HG02840 (cell line): ENCODE measurements at regions not wholly inside any gene's neighbourhood (a gene's known extent, or its start where the extent isn't known, plus 50 kb on each side); places are given as distances from the start of the nearest gene placed in this dataset.

Source experiments
- ATAC-seq: cut with Tn5 transposase; IDR thresholded peaks from one replicate; pipeline ENCODE4 v1.9.1; 2021; ENCODE audit warnings: mild to moderate bottlenecking, moderate library complexity, moderate number of reproducible peaks; ENCODE audit not compliant: unreplicated experiment, low FRiP score

DNA sequence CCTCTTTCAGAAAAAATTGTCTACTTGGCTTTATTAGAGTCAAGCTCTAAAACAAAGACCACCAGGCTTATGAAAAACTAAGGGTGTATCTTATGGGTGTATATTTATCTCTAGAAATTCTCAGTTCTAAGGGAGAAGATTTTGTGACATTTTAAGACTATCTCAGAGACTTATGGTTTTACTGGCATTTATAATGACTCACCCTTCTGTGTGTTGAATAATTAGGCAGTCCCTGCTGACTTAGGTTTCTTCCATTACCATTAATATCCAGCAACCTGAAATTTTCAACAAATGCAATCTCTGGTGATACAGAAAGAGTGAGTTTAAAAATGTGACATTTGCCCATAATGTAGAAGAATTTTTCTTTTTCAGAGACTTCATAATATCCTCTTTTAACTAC, 1015.0 kb upstream of the AGA start:
- ATAC-seq, result no peak

DNA sequence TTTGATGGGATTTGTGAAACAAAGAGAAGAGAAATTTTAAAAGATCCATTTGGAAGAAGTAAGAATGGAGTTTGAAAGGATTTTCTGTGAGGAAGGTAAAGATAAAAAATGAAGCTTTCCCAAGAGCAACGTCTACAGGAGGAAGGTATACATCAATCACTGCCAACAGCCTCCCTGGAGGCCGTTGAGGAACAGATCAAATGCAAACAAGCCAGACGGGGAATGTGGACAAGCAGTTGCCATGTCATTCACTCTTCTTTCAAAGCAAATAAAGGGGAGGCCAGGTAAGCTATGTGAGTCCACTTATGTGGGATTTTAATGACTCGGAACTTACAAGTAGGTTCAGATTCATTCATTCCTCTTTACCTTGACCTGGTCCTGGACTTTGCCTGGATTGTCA, 1020.5 kb upstream of the AGA start:
- ATAC-seq, result no peak

DNA sequence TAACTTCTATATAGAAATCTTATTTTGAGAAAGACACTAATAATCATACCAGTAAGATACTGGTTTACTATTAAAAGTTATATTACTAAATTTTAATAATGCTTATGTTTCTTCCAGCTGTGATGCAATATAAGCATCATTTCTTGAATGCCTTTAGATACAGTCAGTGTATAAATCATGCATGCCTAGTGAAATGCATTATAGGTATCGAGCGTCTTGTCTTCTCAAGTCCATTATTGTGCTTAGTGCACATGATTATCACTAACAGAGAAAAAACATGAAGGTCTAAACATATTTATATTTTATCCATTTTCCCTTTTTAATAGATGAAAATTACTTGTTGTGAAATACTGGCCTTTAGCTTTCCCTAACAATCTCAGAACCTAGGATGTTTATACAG, 1021.5 kb upstream of the AGA start:
- no peak for ATAC-seq

DNA sequence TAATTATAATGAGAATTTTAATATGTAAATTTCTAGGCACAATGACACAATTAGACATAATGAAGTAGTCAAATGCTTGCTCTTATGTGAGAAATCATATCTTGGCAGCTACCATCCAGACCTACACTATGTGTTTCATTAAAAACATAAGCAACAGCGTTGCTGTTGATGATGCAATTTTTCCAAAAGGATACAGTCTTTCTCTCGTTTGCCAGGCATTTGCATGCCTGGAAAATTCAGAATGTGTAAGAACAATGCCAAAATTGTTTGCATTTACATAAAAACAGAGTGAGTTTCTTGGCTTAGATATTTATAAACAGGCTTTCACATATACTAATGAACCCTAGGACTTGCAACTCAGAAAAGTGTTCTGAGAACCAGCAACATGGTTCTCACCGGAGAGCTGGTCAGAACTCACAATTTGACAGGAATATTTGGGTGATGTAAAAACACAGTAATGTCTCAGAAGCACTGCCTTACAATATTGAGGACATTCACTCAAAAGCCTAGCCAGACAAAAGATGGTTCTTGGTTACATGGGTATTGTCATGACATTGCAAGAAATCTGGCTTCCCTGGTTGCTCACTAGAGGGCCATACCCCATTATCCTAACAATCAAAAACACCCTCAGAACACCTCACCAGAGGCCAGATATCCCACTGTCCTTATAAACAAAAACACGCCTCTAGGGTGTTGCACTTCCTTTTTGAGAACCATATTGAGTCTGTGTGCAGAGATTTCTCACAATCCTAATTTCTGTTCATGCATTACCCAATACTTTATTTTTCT, 1029.0 kb upstream of the AGA start:
- ATAC-seq, result no peak

DNA sequence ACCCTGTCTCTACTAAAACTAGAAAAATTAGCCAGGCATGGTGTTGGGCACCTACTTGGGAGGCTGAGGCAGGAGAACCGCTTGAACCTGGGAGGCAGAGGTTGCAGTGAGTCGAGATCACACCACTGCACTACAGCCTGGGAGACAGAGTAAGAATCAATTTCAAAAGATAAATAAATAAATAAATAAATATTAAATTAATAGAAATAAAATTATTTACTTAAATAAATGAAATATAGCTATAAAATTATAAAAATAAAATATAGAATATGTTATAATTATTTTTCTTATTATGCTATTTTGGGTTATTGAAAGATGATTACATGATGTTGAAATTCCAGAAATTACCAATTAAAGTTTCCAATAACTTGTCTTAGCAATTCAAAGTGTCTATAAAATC, 1029.8 kb upstream of the AGA start:
- no peak for ATAC-seq

DNA sequence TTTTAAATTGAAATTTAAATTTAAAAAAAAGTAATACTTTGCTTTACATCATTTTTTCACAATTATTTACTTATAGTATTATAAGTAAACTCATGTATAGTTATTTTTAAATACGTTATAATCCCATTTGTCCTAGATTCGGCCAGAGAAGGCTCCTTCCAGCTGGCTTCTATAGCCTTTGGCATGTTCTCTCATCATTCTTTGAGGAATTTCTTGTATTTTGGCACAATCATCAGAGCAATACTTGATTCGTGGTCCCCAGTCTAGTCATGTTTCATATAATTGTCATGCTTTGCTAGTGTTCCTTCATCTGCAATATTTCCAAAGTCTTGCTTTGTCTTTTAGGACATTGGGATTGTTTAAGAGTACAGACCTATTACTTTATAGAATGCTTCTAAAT, 1037.9 kb upstream of the AGA start:
- no peak for ATAC-seq

DNA sequence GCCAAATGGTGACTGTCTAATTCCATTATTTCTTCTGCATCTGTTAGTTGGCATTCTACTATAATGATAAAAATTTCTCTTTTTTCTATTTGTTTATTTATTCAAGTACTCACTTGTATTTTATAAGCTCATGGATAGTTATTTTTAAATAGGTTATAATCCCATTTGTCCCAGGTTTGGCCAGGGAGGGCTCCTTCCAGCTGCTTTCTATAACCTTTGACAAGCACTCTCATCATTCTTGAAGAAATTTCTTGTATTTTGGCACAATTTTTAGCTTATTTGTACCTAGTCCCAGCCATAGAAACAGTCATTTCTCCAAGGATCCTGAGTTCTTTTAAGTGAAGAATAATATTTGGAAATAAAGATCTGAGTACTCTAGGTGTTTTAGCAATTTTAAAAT, 1038.6 kb upstream of the AGA start:
- no peak for ATAC-seq

DNA sequence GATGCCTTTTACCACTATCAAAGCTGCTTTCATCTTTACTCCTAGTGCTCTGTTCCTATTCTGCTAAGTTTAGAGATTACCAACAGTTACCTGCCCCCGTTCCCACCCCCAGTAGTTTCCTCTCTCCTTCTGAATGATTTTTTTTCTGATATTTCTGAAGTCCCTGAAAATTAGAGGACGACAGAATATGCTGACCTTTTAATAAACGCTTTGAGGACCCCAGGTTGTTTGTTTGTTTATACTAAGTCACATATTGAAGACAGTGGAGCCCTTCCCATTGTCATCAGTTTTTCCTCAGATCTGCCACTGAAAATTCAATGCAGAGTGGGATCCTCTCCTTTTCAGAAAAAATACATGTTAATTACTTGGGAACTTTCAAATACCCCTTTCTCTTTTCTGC, 1039.3 kb upstream of the AGA start:
- ATAC-seq, result no peak

DNA sequence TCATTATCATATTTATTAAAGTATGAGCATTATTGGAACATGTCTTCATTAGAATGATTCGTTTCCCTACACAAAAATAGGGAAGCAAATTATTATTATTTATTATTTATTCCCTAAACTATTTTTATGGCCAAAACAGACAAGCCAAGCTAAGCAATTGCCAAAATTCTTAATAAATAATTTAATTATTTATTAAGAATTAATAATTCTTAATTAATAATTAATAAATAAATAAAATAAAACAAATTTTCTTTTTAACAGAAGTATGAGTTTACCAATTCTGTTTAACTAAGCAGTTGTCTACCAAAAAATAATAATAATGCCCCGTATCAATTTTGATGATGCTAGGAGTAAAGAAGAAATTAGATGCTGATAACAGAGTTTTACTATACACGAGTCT, 1080.8 kb upstream of the AGA start:
- no peak for ATAC-seq

DNA sequence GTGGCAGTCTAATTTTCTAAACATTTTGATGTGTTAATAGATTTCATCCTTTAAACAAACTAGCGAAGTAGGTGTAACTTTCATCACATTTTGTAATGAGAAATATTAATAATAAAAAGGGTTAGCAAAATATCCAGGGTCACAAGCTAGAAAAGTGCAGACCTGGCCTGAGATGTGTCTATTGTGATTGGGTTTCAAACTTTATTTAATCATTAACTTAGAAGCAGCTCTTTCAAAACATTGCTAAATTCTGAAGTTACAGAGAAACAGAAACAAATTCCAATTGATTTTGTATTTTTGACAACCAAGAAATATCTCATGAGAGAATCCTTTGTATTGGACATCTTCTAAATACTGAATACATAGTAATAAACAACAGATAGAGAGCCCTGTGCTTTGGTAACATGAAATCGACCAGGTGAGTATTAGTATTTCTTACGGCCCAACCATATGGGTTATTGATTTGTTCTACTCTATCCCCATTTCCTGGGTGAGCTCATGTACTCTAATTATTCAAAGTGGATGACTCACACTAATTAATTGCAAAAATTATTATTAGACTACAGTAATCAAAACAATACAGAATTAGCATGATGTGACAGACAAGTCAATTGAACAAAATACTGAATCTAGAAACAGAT, 1093.8 kb upstream of the AGA start:
- no peak for ATAC-seq

DNA sequence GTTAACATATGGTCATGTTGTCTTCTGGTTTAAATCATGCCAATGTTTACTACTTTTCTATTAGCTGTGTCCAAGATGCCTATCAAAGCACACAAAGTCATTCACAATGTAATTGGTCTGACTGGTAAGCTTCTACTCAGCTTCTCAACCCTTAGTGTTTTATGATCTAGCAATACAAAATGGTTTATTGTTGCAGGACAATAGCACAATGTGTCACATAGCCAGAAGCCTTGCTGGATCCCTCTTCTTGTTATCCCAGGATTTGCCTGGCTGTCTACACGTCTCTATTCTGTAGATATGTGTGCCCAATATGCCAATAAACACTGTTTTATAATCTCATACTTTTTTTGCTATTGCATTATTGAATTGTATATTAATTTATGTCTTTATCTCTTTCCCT, 1111.0 kb upstream of the AGA start:
- no peak for ATAC-seq

DNA sequence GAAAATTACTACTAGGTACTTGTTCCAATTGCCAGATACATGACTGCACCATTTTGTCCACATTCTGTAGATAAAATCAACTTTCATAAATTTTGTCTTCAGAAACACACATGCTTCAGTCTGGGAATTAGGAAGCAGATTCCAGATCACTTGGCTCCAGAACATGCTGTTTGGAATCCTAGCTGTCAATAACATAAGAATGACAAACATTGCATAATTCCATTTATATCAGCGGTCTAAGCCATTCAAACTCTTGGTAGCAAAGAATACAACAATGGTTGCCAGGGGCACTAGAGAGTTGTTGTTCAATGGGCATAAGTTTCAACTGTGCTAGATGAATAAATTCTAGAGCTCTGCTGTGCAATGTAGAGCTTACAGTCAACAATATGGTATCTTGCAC, 1112.1 kb upstream of the AGA start:
- no peak for ATAC-seq

DNA sequence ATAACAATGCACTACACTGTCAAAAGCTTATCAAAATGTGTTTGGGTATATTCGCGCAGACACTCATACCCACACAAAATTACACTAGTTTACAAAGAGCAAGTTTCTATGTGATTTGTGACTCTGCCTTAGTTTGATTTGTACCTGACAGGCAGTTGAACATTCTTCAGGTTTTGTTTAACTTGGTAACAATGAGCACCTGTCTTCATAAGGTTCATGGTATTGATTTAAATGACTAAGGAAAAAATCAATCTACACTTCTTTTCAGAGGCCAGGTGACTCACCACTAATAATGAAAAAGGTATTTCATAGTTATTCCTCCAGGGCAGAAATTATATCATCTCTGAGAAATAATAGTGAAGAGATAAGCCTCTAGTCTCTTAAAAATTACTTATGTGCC, 1114.6 kb upstream of the AGA start:
- no peak for ATAC-seq

DNA sequence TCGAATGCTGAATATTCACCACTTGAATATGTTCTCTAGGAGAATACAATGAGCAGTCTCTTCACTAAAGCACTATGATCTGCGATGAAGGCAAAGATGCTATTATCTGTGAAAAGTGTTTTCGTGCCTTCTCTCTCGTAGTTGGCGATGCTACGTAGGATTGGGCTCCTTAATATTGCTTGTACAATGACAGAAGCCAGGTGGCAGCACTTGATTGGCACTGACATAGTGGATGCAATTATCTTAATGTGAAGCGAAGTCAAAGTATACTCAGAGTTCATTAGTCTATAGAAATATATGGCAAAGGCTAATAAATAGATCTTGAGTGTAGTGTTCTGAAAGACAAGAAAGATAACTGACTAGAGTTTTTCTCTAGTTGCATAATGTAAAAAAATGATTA, 1135.7 kb upstream of the AGA start:
- no peak for ATAC-seq

DNA sequence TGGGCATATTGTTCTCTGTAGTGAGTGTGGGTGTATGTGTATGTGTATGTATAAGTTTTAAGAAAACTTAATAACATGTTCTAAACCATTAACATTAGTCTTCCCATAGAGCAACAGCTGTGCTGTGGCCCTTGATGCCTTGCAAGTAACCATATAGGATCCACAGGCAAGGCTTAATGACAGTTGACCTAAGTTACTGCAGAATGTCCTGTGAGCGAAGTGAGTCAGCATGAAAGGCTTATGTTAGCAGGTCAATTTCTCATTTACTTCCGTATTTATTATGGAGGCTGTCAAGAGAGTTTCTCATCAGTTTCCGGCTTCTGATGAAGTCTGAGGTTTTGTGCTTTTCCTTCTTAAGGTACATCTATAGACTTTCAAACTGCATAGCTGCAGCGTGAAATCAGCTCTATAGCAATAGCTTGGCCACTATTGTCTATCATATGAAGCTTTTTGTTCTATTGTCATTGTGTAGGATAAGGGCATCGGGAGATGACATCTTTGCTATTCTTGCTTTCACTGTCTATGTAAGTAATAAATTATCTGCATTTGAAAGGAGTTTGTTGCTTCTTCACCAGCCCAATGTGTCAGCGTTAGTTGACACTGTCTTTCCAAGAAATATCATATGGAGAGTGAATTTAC, 1153.4 kb upstream of the AGA start:
- no peak for ATAC-seq

DNA sequence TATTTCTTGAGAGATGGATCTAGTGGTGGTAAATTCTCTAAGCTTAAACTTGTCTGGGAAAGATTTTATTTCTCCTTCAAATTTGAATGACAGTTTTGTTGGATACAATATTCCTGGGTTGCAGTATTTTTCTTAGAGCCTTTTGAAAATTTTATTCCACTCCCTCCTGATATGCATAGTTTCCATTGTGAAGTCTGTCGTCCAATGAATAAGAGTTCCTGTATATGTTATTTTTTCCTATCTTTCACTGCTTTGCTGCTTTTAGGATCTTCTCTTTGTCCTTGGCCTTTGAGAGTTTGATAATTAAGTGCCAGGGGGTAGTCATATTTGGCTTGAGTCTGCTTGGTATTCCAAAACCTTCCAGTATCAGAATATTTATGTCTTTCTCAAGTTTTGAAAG, 1156.4 kb upstream of the AGA start:
- ATAC-seq, result no peak

DNA sequence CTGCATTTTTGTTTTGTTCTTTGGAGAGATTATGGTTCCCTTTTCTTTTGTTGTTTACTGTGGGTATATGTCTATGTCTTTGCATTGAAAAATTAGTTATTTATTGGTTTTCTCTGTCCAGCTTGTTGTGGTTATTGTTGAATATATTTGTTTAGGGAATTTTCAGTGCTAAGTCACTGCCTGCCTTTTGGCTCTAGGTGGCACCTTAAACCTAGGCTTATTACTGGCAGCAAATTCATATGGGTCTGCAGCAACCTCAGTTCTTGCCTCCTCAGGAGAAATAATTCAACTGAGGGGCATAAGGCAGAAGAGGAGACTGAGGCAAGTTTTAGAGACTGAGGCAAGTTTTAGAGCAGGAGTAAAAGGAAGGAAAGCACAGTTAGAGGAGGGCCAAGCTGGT, 1157.3 kb upstream of the AGA start:
- no peak for ATAC-seq

DNA sequence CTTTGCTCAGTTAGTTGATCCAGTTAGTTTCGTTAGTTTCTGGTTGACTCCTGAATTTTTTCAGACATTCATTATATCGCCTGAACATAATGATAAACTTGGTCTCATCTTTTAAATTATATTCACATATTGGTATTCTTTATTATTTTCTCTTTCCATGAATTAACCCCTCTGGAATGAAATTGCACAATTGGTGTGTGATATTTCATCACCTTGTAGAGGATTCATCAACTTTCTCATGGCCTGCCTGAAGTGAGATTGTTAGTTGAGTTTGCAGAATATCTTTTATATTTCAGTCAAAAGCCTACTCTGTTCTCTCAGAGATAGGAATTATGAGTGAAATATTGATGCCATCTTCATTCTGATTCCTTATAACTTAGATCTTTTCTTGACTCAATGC, 1160.6 kb upstream of the AGA start:
- no peak for ATAC-seq

DNA sequence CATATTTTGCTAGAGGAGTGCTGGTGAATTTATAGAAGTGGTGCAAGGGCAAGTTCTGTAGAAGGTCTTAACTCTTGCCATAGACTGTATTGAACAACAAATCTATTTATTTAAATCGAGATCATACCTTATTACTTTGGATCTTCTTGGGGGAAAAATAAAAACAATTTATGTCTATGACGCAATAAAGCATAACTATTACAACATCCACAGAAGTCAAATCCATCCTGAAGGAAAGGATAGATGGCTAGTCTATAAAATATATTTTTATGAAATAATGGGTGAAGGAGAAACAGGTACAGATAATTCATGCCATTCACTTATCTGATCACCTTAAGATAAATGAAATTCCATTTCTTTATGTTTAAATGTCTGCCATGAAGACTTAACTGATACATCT, 1168.8 kb upstream of the AGA start:
- no peak for ATAC-seq

DNA sequence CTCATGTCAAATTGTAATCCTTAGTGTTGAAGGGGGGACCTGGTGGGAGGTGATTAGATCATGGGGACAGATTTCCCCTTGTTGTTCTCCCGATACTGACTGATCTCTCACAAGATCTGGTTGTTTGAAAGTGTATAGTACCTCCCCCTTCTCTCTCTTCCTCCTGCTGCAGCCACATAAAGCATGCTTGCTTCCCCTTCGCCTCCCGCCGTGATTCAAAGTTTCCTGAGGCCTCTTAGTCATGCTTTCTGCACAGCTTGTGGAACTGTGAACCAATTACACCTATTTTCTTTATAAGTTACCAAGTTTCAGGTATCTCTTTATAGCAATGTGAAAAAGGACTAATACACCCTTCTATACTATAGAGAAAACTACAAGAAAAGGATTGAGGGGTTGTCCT, 1170.5 kb upstream of the AGA start:
- ATAC-seq, result no peak

DNA sequence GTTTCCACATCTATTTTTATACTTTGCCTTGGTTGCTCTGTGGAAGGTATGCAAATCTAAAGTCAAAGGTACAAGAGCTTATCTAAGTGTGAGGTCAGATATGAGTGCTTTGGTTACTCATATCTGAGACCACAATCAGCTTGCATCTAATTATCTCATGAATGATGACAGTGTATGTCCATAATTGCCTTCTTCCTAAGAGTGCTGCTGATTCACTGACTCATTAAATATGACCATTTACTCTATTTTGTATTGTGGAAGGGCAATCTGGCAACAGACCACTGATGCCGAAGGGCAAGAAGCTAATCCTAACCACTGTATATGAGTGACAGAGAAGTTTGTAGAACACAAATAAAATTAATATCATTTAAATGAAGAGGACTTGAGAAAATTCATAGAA, 1190.2 kb upstream of the AGA start:
- no peak for ATAC-seq

DNA sequence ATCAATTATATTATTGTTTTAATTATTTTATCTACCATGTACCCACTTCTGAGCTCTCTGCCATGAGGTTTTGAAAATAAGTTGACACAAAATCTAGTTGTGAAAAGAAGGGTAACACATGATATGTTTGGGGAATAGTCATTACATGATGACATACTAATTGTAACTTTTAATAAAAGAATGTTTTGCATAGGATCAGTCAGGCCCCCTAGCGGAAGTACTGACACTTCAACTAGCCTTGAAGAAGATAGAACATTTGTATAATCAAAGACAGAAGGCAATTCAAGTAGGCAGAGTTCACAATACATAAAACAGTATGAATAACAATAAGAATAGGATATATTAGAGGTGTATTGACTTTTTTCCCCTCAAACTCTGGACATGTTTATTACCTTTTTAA, 1191.0 kb upstream of the AGA start:
- ATAC-seq, result no peak
